K562 (cell line): ENCODE measurements at regions not wholly inside any gene's neighbourhood (a gene's known extent, or its start where the extent isn't known, plus 50 kb on each side); places are given as distances from the start of the nearest gene placed in this dataset.

Experiments
- ELF4 ChIP-seq: fragments of 450-650 bp; formaldehyde crosslinking; IDR thresholded peaks from 2 replicates; pipeline ENCODE4 v1.4.0; 2022; ENCODE audit warnings: missing genetic modification characterization
- SP1 ChIP-seq: sonication (generic); formaldehyde crosslinking; IDR thresholded peaks from 2 replicates; pipeline ENCODE4 v1.8.1; 2022; ENCODE audit warnings: mild to moderate bottlenecking, missing genetic modification reagents
- TCF7 ChIP-seq: sonication (generic); IDR thresholded peaks from 2 replicates; pipeline ENCODE4 v1.6.1; 2016; ENCODE audit warnings: antibody characterized with exemption, borderline replicate concordance
- ZKSCAN1 ChIP-seq: fragments of 150-350 bp; IDR thresholded peaks from 2 replicates; pipeline ENCODE4 v1.6.1; 2016; ENCODE audit warnings: low read depth, low read length
- ZNF124 ChIP-seq: sonication (generic); formaldehyde crosslinking; IDR thresholded peaks from 2 replicates; pipeline ENCODE4 v1.8.1; 2022; ENCODE audit warnings: missing genetic modification reagents
- ZNF140 ChIP-seq: fragments of 250-450 bp; sonication (Bioruptor Pico); IDR thresholded peaks from 2 replicates; pipeline ENCODE4 v1.8.0; 2021; ENCODE audit warnings: moderate library complexity, mild to moderate bottlenecking, inconsistent platforms
- ZNF165 ChIP-seq: fragments of 250-450 bp; sonication (Bioruptor Pico); IDR thresholded peaks from 2 replicates; pipeline ENCODE4 v1.4.0; 2020; ENCODE audit warnings: borderline replicate concordance
- ZNF175 ChIP-seq: fragments of 200-800 bp; sonication (Bioruptor generic); IDR thresholded peaks from 2 replicates; pipeline ENCODE4 v1.6.1; 2016; ENCODE audit warnings: low read depth, mild to moderate bottlenecking, missing genetic modification characterization, missing compliant biosample characterization
- ZNF184 ChIP-seq: sonication (generic); formaldehyde crosslinking; IDR thresholded peaks from 2 replicates; pipeline ENCODE4 v1.5.0; 2020; ENCODE audit warnings: missing genetic modification reagents
- ZNF699 ChIP-seq: fragments of 250-450 bp; sonication (Bioruptor Pico); IDR thresholded peaks from 2 replicates; pipeline ENCODE4 v1.8.0; 2021; ENCODE audit warnings: mild to moderate bottlenecking, moderate library complexity; ENCODE audit not compliant: insufficient replicate concordance
- TF ChIP-seq, protein P1 (sequence below): fragments of 200-800 bp; sonication (Bioruptor generic); IDR thresholded peaks from 2 replicates; pipeline ENCODE4 v1.6.1; 2016; ENCODE audit warnings: missing genetic modification characterization, missing compliant biosample characterization
- TF ChIP-seq, protein P2 (sequence below), 3 experiments: IDR thresholded peaks in 2 of 3; conservative IDR thresholded peaks in 1 of 3; 2 replicates each; pipeline ENCODE4 v1.5.1; 2011 to 2012; ENCODE audit warnings: low read length in 3 of 3, mild to moderate bottlenecking in 3 of 3, control low read depth in 2 of 3, improper control_type of control experiment in 1 of 3, inconsistent platforms in 1 of 3, low read depth in 1 of 3, mixed read lengths in 1 of 3, moderate library complexity in 1 of 3; ENCODE audit not compliant: insufficient read depth in 2 of 3
- TF ChIP-seq, protein P3 (sequence below): IDR thresholded peaks from 2 replicates; pipeline ENCODE4 v1.6.1; 2016; ENCODE audit warnings: missing genetic modification characterization, missing compliant biosample characterization

DNA sequence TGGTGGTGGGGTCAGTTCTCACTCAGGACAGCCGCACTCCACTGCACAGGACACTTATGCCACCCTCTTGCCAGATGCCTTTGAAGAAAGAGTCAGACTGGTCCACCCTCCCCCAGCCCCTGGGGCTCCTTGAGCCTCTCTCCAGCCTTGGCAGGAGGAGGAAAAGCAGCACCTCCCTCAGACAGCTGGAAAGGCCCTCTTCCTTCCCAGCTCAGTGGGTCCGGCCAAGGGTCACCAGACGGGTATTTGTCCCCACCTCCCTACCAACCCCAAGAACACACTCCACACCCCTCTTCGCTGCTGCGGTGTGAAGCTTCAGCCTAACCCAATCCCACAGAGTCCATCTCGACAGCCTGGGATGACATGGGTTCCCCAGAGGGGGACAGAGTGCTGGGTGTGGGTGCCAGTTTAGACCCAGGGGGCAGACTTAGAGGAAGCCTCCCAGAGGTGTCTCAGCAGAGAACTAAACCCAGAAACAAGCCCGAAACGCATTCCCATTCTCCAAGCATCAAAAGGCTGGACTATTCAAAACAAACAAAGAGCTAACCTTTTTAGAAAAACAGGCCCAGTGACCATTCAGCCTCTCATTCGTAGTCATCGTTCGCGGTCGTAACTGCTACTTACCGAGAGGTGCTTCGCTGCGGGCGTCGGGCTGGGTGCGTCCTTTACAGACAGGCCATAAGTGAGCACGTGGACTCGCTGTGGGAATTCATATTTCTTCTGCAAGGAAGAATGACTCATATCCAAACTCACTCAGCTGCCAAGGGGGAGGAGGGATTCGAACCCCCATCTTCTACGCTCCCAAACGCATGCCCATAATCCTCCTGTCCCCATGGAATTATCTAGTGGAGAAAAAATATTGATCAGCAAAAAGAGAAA is 57.5 kb upstream of the ANO1 start:
- TF ChIP-seq TCF7 (no peak), ZNF699 (CRISPR knock-in tag) (no peak), ELF4 (CRISPR knock-in tag) (no peak), ZNF124 (CRISPR knock-in tag) (no peak), ZKSCAN1 (no peak), ZNF184 (no peak), SP1 (CRISPR knock-in tag) (no peak), ZNF140 (CRISPR knock-in tag) (no peak), ZNF165 (no peak), ZNF175 (CRISPR knock-in tag) (no peak)
- TF ChIP-seq, protein P1, sequence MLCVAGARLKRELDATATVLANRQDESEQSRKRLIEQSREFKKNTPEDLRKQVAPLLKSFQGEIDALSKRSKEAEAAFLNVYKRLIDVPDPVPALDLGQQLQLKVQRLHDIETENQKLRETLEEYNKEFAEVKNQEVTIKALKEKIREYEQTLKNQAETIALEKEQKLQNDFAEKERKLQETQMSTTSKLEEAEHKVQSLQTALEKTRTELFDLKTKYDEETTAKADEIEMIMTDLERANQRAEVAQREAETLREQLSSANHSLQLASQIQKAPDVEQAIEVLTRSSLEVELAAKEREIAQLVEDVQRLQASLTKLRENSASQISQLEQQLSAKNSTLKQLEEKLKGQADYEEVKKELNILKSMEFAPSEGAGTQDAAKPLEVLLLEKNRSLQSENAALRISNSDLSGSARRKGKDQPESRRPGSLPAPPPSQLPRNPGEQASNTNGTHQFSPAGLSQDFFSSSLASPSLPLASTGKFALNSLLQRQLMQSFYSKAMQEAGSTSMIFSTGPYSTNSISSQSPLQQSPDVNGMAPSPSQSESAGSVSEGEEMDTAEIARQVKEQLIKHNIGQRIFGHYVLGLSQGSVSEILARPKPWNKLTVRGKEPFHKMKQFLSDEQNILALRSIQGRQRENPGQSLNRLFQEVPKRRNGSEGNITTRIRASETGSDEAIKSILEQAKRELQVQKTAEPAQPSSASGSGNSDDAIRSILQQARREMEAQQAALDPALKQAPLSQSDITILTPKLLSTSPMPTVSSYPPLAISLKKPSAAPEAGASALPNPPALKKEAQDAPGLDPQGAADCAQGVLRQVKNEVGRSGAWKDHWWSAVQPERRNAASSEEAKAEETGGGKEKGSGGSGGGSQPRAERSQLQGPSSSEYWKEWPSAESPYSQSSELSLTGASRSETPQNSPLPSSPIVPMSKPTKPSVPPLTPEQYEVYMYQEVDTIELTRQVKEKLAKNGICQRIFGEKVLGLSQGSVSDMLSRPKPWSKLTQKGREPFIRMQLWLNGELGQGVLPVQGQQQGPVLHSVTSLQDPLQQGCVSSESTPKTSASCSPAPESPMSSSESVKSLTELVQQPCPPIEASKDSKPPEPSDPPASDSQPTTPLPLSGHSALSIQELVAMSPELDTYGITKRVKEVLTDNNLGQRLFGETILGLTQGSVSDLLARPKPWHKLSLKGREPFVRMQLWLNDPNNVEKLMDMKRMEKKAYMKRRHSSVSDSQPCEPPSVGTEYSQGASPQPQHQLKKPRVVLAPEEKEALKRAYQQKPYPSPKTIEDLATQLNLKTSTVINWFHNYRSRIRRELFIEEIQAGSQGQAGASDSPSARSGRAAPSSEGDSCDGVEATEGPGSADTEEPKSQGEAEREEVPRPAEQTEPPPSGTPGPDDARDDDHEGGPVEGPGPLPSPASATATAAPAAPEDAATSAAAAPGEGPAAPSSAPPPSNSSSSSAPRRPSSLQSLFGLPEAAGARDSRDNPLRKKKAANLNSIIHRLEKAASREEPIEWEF (CRISPR knock-in tag): no peak
- TF ChIP-seq, protein P2, sequence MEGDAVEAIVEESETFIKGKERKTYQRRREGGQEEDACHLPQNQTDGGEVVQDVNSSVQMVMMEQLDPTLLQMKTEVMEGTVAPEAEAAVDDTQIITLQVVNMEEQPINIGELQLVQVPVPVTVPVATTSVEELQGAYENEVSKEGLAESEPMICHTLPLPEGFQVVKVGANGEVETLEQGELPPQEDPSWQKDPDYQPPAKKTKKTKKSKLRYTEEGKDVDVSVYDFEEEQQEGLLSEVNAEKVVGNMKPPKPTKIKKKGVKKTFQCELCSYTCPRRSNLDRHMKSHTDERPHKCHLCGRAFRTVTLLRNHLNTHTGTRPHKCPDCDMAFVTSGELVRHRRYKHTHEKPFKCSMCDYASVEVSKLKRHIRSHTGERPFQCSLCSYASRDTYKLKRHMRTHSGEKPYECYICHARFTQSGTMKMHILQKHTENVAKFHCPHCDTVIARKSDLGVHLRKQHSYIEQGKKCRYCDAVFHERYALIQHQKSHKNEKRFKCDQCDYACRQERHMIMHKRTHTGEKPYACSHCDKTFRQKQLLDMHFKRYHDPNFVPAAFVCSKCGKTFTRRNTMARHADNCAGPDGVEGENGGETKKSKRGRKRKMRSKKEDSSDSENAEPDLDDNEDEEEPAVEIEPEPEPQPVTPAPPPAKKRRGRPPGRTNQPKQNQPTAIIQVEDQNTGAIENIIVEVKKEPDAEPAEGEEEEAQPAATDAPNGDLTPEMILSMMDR (IDR thresholded peaks at IDR 0.05 in 2 of 3, conservative IDR thresholded peaks at IDR 0.05 in 1 of 3; ENCODE audit: insufficient read depth in 2 of 3, low read depth in 1 of 3, low read length in 3 of 3): no peak
- TF ChIP-seq, protein P3, sequence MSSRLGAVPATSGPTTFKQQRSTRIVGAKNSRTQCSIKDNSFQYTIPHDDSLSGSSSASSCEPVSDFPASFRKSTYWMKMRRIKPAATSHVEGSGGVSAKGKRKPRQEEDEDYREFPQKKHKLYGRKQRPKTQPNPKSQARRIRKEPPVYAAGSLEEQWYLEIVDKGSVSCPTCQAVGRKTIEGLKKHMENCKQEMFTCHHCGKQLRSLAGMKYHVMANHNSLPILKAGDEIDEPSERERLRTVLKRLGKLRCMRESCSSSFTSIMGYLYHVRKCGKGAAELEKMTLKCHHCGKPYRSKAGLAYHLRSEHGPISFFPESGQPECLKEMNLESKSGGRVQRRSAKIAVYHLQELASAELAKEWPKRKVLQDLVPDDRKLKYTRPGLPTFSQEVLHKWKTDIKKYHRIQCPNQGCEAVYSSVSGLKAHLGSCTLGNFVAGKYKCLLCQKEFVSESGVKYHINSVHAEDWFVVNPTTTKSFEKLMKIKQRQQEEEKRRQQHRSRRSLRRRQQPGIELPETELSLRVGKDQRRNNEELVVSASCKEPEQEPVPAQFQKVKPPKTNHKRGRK (tag): no peak
